Fibroblast of peridontal ligament (primary cell): ENCODE measurements at regions not wholly inside any gene's neighbourhood (a gene's known extent, or its start where the extent isn't known, plus 50 kb on each side); places are given as distances from the start of the nearest gene placed in this dataset.
A peak's percentile ranks its signal among the peaks of the same experiment; 100 is the strongest.
"Not testable (repeated sequence)": the region's sequence is repeated elsewhere in the genome, so short reads cannot be mapped to it uniquely, and the experiment has no call there.

Source experiments
- DNase-seq: peaks from one replicate; pipeline ENCODE4 v3.0.0-alpha.2; 2010; ENCODE audit errors: extremely low read depth

DNA sequence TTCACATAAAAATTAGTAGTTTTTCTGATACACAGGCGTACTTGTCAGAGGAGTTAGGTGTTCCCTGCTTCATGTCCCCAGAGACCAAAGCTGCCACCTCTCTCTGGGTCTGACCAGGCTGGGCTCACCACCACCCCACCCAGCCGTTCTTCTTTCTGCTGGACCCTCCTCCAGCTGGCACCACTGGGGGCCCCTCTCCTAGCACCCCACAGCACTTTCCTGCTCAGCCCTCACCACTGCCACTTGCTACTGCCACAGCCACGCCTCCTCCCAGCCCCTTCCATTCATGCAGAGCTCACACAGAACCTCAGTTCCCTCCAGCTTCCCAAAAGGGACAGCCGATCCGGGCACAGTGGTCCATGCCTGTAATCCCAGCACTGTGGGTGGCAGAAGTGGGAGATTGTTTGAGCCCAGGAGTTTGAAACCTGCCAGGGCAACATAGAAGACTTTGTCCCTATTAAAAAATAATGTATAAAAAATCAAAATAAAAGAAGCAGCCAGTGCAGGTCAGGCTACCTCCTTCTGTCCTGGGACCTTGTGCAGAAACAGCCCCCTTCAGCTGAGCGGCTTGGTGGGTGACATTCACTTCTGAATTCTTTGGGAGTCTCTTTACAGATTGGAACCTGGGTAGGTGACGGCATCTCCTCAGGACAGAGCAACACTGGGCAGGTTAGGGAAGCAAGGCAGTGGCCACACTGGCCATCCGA lies 208.3 kb downstream of the TOMM20 start:
- no peak for DNase-seq

- no peak for DNase-seq
Observed at GRCh38 chr1:234918961-234919761, 209.5 kb downstream of the TOMM20 start.

- peak; percentile 46 for DNase-seq
Observed at GRCh38 chr1:234918181-234918841, 210.3 kb downstream of the TOMM20 start.

- DNase-seq: no peak
Observed at GRCh38 chr1:234917495-234918180, 211.0 kb downstream of the TOMM20 start.

DNA sequence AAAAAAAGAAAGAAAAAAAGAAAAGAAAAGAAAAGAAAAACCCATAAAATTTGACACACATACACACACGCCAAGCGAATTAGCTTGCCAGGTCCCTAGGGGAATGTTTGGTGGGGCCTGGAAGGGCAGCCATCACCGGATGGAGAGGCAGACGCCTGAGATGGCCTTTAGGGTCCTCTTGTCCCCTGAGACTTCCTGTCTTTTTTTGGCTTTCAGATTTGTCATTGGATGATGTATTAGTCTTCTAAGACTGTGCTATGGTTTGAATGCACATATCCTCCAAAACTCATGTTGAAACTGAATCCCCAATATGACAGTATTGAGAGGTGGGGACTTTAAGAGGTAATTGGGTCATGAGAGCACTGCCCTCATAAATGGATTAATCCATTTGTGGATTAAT lies 211.8 kb downstream of the TOMM20 start:
- DNase-seq: no peak

DNA sequence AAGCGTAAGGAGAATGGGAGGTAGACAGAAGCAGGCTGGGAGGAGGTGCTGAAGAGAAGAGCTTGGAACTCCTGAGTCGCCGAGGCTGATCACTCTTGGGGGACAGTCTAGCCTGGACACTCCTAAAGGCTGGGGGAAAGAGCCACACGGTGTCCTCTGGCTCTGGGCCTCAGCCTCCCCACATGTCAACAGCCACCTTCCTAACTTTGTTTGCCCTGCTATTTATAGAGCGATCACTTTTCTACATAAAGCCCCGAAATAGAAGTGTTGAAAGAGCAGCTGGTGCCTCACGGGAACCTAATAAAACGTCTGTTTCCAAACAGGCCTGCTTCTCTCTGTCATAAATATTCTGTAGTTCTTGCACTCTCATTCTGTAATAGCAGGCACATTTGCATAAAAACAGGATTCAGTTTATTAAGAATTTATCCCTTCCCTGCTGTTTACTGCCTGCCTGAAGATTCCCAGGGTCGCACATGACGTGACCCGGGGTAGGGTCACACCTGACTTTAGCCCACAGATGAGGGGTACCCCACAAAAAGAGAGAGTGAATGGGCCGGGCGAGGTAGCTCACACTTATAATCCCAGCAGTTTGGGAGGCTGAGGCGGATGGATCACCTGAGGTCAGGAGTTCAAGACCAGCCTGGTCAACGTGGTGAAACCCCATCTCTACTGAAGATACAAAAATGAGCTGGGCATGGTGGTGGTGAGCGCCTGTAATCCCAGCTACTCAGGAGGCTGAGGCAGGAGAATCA lies 212.5 kb downstream of the TOMM20 start:
- DNase-seq: no peak

- DNase-seq: no peak
Observed at GRCh38 chr1:234914606-234915290, 213.9 kb downstream of the TOMM20 start.

GRCh38 chr1:234913771-234914170 lies 214.9 kb downstream of the TOMM20 start:
- no peak for DNase-seq

DNA sequence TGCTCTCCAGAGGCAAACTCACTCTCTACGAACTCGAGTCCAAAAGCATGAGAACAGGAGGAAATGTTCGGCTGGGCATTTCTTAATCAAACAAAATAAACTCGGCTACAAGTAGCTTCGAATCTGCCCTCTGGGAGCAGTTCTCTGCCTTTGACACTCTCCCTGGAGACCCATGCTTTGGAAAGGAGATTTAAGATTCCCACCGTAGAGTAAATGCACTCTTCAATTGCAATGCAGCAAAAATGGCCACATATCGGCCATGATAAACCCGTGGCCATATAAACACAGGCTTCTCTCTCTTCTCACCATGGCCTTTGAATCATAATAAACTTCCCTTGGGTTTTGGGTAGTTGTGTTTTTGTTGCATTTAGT lies 215.4 kb downstream of the TOMM20 start:
- no peak for DNase-seq

- DNase-seq: no peak
Observed at GRCh38 chr1:234912548-234913277, 215.9 kb downstream of the TOMM20 start.

- DNase-seq: no peak
Observed at GRCh38 chr1:234911787-234912186, 216.8 kb downstream of the TOMM20 start.

DNA sequence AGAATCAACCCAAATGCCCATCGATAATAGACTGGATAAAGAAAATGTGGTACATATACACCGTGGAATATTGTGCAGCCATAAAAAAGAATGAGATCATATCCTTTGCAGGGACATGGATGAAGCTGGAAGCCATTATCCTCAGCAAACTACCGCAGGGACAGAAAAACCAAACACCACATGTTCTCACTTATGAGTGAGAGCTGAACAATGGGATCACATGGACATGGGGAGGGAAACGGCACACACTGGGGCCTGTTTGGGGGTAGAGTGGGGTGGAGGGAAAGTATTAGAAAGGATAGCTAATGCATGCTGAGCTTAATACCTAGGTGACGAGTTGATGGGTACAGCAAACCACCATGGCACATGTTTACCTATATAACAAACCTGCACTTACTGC lies 217.5 kb downstream of the TOMM20 start:
- not testable (repeated sequence) for DNase-seq

DNA sequence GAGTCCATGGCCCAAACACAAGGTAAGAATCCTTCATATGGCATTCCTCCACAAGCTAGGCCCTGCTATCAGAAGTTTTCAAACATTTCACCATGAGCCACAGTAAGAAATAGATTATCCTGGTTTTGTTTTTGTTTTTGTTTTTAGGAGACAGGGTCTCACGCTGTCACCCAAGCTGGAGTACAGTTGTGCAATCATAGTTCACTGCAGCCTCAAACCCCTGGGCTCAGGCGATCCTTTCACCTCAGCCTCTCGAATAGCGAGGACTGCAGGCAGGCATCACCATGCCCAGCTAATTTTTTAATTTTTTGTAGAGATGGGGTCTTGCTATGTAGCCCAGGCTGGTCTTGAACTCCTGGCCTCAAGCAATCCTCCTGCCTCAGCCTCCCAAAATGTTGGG lies 218.8 kb downstream of the TOMM20 start:
- DNase-seq: no peak

DNA sequence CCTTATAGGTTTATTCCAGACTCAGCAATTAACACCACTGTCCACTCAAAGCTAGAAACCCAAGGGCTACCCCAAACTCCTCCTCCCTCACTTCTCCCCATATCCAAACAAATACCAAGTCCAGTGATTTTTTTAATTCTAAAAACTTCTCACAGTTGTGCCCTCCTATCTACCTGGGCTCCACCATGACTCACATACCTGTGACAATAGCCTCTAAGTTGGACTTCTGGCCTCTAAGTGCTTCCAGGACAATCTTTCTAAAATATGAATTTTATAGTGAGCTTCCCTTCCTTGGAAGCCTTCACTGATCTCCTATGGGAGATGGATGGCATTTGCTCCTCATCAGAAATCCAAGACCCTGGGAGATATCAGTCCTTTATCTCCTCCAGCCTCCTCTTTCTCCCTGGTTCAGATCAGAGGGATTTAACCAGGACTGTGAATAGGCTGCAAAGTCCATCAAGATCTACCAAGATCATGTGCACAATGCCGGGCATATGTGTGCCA lies 219.3 kb downstream of the TOMM20 start:
- DNase-seq: no peak

- no peak for DNase-seq
Observed at GRCh38 chr1:234908571-234908970, 220.1 kb downstream of the TOMM20 start.

GRCh38 chr1:234907940-234908405 lies 220.7 kb downstream of the TOMM20 start:
- DNase-seq: peak; percentile 74

GRCh38 chr1:234907208-234907939 lies 221.3 kb downstream of the TOMM20 start:
- DNase-seq: no peak

DNA sequence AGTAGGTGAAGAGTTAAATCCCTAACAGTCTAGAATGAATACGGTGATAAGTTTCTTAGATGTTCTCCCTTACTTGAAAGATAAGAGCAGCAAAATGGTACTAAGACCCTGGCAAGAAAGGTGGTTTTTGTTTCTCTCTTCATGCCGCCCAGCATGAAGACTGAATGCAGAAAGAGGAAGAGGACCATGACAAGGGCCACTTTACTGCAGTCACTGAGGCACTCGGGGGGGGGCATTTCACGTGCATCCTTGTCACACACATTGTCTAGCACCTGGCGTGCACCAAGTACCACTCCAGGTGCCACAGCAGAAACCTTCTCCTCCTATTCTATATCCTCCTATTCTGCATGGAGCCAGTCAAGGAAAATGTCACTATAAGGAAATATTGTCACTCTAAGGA lies 222.0 kb downstream of the TOMM20 start:
- DNase-seq: no peak
